ENCODE measurements at regions not wholly inside any gene's neighbourhood (a gene's known extent, or its start where the extent isn't known, plus 50 kb on each side); places are given as distances from the start of the nearest gene placed in this dataset.

- Histone ChIP-seq H3K4me1 (ENCODE audit: control insufficient read depth in 4 of 4, insufficient read depth in 4 of 4, low read length in 3 of 4) (no peaks in the 10 kb centered on the region), H3K36me3 (ENCODE audit: control insufficient read depth in 4 of 4, insufficient read depth in 3 of 4, low read depth in 1 of 4, low read length in 3 of 4) (no peaks in the 10 kb centered on the region), H3K9me3 (ENCODE audit: control insufficient read depth in 4 of 4, low read length in 3 of 4) (no peaks in the 10 kb centered on the region), H3K9ac (ENCODE audit: low read depth in 1 of 2, low read length in 2 of 2) (no peak overlapping the region), H3K27me3 (ENCODE audit: control insufficient read depth in 4 of 4, insufficient read depth in 4 of 4, low read length in 3 of 4) (peaks cover 0 to 2% (median 0%) of the 10 kb centered on the region in 4 donors), H3K27ac (ENCODE audit: low read depth in 1 of 2, low read length in 2 of 2) (no peak overlapping the region), H3K4me3 (ENCODE audit: low read depth in 1 of 3, low read length in 3 of 3) (no peak overlapping the region)
- DNase-seq (ENCODE audit: low spot score), result no peak
- 76% methylated on average over 16 of the region's 16 CpGs for WGBS
- TF ChIP-seq FOXA1 (IDR thresholded peaks at IDR 0.05), result no peak
- TF ChIP-seq EGR1 (IDR thresholded peaks at IDR 0.05; ENCODE audit: low read depth in 2 of 2), result no peak
- TF ChIP-seq NR2F2 (IDR thresholded peaks at IDR 0.05), result no peak
- no peak for TF ChIP-seq YY1 (IDR thresholded peaks at IDR 0.05)
- no peak for TF ChIP-seq TAF1 (conservative IDR thresholded peaks at IDR 0.05)
- TF ChIP-seq MAX (IDR thresholded peaks at IDR 0.05), result no peak
- no peak for TF ChIP-seq SP1 (IDR thresholded peaks at IDR 0.05)
- no peak for TF ChIP-seq RAD21 (IDR thresholded peaks at IDR 0.05)
- no peak for TF ChIP-seq FOXA2 (IDR thresholded peaks at IDR 0.05)
- TF ChIP-seq RXRA (IDR thresholded peaks at IDR 0.05), result no peak
These were observed 614.2 kb upstream of the ADARB2 start for GRCh38 chr10:2351566-2351965.

GRCh38 chr10:2342206-2342605, 604.9 kb upstream of the ADARB2 start:
- H3K9me3 ChIP-seq (ENCODE audit: control insufficient read depth in 4 of 4, low read length in 3 of 4), result peaks cover 0 to 3% (median 0%) of the 10 kb centered on the region in 4 donors
- H3K9ac ChIP-seq (ENCODE audit: low read depth in 1 of 2, low read length in 2 of 2), result no peak overlapping the region
- no peaks in the 10 kb centered on the region for H3K27me3 ChIP-seq (ENCODE audit: control insufficient read depth in 4 of 4, insufficient read depth in 4 of 4, low read length in 3 of 4)
- no peak overlapping the region for H3K4me3 ChIP-seq (ENCODE audit: low read depth in 1 of 3, low read length in 3 of 3)
- 70% methylated on average over 3 of the region's 3 CpGs for WGBS
- H3K27ac ChIP-seq (ENCODE audit: low read depth in 1 of 2, low read length in 2 of 2), result no peak overlapping the region
- H3K4me1 ChIP-seq (ENCODE audit: control insufficient read depth in 4 of 4, insufficient read depth in 4 of 4, low read length in 3 of 4), result no peaks in the 10 kb centered on the region
- no peak for TF ChIP-seq MAX (IDR thresholded peaks at IDR 0.05)
- no peak for TF ChIP-seq CTCF (IDR thresholded peaks at IDR 0.05; ENCODE audit: low read depth, low read length, missing input control)
- no peak for TF ChIP-seq SP1 (IDR thresholded peaks at IDR 0.05)
- TF ChIP-seq TAF1 (conservative IDR thresholded peaks at IDR 0.05), result no peak
- no peak for TF ChIP-seq YY1 (IDR thresholded peaks at IDR 0.05)
- no peak for TF ChIP-seq ATF3 (IDR thresholded peaks at IDR 0.05)
- no peak for TF ChIP-seq RAD21 (IDR thresholded peaks at IDR 0.05)
- TF ChIP-seq HNF4A (conservative IDR thresholded peaks at IDR 0.05), result no peak
- no peak for TF ChIP-seq GABPA (IDR thresholded peaks at IDR 0.05 in 1 of 2, conservative IDR thresholded peaks at IDR 0.05 in 1 of 2)
- no peak for TF ChIP-seq FOXA1 (IDR thresholded peaks at IDR 0.05)
- no peak for TF ChIP-seq HNF4G (IDR thresholded peaks at IDR 0.05)
- TF ChIP-seq EGR1 (IDR thresholded peaks at IDR 0.05; ENCODE audit: low read depth in 2 of 2), result no peak
- no peak for TF ChIP-seq RXRA (IDR thresholded peaks at IDR 0.05)
- no peak for DNase-seq (ENCODE audit: low spot score)
- H3K36me3 ChIP-seq (ENCODE audit: control insufficient read depth in 4 of 4, insufficient read depth in 3 of 4, low read depth in 1 of 4, low read length in 3 of 4), result no peaks in the 10 kb centered on the region

- H3K9ac ChIP-seq (ENCODE audit: low read depth in 1 of 2, low read length in 2 of 2), result no peak overlapping the region
- H3K9me3 ChIP-seq (ENCODE audit: control insufficient read depth in 4 of 4, low read length in 3 of 4), result peaks cover 0 to 3% (median 0%) of the 10 kb centered on the region in 4 donors
- H3K4me1 ChIP-seq (ENCODE audit: control insufficient read depth in 4 of 4, insufficient read depth in 4 of 4, low read length in 3 of 4), result no peaks in the 10 kb centered on the region
- WGBS, result 74% methylated on average over 11 of the region's 11 CpGs
- H3K36me3 ChIP-seq (ENCODE audit: control insufficient read depth in 4 of 4, insufficient read depth in 3 of 4, low read depth in 1 of 4, low read length in 3 of 4), result no peaks in the 10 kb centered on the region
- TF ChIP-seq REST (IDR thresholded peaks at IDR 0.05) (no peak), TAF1 (conservative IDR thresholded peaks at IDR 0.05) (no peak), FOXA1 (IDR thresholded peaks at IDR 0.05) (no peak), FOXA2 (IDR thresholded peaks at IDR 0.05) (no peak)
- DNase-seq (ENCODE audit: low spot score), result no peak
- no peak overlapping the region for H3K27ac ChIP-seq (ENCODE audit: low read depth in 1 of 2, low read length in 2 of 2)
- no peaks in the 10 kb centered on the region for H3K27me3 ChIP-seq (ENCODE audit: control insufficient read depth in 4 of 4, insufficient read depth in 4 of 4, low read length in 3 of 4)
- H3K4me3 ChIP-seq (ENCODE audit: low read depth in 1 of 3, low read length in 3 of 3), result no peak overlapping the region
These were observed 603.7 kb upstream of the ADARB2 start for GRCh38 chr10:2340831-2341647.
